ENCODE measurements at regions not wholly inside any gene's neighbourhood (a gene's known extent, or its start where the extent isn't known, plus 50 kb on each side); places are given as distances from the start of the nearest gene placed in this dataset.

DNA sequence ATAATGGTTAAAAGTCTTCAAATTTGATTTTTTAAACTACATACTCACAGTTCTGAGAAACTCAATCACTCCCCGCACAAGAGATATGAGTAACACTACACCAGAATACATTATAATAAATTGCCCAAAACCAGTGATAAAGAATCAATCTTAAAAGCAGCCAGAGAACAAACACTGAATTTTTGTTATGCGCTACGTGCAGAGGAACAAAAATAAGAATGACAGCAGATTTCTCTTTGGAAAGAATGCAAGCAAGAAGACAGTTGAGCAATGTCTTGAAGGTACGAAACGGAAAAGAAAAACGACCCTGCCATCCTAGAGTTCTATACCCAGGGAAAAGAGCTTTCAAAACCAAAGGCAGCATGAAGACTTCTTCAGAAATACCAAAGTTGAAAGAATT is 216.7 kb downstream of the TTLL2 start:
- H3K27ac ChIP-seq (ENCODE audit: extremely low read depth, low read depth, low read length), result no peak overlapping the region
- no peaks in the 10 kb centered on the region for H3K4me1 ChIP-seq (ENCODE audit: control insufficient read depth, insufficient read depth, low read length)
- ChIA-PET CTCF (no interaction called here), POLR2A (no interaction called here)
- no peak overlapping the region for H3K4me3 ChIP-seq (ENCODE audit: low read depth, low read length)
- H3K9me3 ChIP-seq (ENCODE audit: control insufficient read depth, insufficient read depth, low read depth, low read length), result no peaks in the 10 kb centered on the region
- no peaks in the 10 kb centered on the region for H3K36me3 ChIP-seq (ENCODE audit: control insufficient read depth in 2 of 2, insufficient read depth in 1 of 2, low read length in 2 of 2)
- TF ChIP-seq ZNF211 (tag by site-specific recombination; IDR thresholded peaks at IDR 0.05; ENCODE audit: low read depth) (no peak), ZNF623 (tag by site-specific recombination; IDR thresholded peaks at IDR 0.05) (no peak), SCRT2 (tag by site-specific recombination; IDR thresholded peaks at IDR 0.05) (no peak), ZNF600 (tag by site-specific recombination; IDR thresholded peaks at IDR 0.05) (no peak), ZSCAN16 (tag by site-specific recombination; IDR thresholded peaks at IDR 0.05) (no peak), ZNF394 (tag by site-specific recombination; IDR thresholded peaks at IDR 0.05; ENCODE audit: borderline replicate concordance) (no peak), ZNF391 (tag by site-specific recombination; IDR thresholded peaks at IDR 0.05; ENCODE audit: borderline replicate concordance, low read depth) (no peak), TRIM28 (IDR thresholded peaks at IDR 0.05; ENCODE audit: borderline replicate concordance, low read length) (peak; percentile 80; the same call in 1 of the 2 replicates), KLF16 (tag by site-specific recombination; IDR thresholded peaks at IDR 0.05) (no peak), GFI1B (tag by site-specific recombination; IDR thresholded peaks at IDR 0.05) (no peak), SETDB1 (IDR thresholded peaks at IDR 0.05; ENCODE audit: insufficient read length, low read length) (peak; percentile 53), ZNF350 (tag by site-specific recombination; IDR thresholded peaks at IDR 0.05) (no peak)
- TF ChIP-seq, protein P1, sequence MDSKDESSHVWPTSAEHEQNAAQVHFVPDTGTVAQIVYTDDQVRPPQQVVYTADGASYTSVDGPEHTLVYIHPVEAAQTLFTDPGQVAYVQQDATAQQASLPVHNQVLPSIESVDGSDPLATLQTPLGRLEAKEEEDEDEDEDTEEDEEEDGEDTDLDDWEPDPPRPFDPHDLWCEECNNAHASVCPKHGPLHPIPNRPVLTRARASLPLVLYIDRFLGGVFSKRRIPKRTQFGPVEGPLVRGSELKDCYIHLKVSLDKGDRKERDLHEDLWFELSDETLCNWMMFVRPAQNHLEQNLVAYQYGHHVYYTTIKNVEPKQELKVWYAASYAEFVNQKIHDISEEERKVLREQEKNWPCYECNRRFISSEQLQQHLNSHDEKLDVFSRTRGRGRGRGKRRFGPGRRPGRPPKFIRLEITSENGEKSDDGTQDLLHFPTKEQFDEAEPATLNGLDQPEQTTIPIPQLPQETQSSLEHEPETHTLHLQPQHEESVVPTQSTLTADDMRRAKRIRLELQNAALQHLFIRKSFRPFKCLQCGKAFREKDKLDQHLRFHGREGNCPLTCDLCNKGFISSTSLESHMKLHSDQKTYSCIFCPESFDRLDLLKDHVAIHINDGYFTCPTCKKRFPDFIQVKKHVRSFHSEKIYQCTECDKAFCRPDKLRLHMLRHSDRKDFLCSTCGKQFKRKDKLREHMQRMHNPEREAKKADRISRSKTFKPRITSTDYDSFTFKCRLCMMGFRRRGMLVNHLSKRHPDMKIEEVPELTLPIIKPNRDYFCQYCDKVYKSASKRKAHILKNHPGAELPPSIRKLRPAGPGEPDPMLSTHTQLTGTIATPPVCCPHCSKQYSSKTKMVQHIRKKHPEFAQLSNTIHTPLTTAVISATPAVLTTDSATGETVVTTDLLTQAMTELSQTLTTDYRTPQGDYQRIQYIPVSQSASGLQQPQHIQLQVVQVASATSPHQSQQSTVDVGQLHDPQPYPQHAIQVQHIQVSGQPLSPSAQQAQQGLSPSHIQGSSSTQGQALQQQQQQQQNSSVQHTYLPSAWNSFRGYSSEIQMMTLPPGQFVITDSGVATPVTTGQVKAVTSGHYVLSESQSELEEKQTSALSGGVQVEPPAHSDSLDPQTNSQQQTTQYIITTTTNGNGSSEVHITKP (tag by site-specific recombination; IDR thresholded peaks at IDR 0.05), result no peak
- TF ChIP-seq, protein P2, sequence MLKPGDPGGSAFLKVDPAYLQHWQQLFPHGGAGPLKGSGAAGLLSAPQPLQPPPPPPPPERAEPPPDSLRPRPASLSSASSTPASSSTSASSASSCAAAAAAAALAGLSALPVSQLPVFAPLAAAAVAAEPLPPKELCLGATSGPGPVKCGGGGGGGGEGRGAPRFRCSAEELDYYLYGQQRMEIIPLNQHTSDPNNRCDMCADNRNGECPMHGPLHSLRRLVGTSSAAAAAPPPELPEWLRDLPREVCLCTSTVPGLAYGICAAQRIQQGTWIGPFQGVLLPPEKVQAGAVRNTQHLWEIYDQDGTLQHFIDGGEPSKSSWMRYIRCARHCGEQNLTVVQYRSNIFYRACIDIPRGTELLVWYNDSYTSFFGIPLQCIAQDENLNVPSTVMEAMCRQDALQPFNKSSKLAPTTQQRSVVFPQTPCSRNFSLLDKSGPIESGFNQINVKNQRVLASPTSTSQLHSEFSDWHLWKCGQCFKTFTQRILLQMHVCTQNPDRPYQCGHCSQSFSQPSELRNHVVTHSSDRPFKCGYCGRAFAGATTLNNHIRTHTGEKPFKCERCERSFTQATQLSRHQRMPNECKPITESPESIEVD (tag by site-specific recombination; IDR thresholded peaks at IDR 0.05), result no peak

DNA sequence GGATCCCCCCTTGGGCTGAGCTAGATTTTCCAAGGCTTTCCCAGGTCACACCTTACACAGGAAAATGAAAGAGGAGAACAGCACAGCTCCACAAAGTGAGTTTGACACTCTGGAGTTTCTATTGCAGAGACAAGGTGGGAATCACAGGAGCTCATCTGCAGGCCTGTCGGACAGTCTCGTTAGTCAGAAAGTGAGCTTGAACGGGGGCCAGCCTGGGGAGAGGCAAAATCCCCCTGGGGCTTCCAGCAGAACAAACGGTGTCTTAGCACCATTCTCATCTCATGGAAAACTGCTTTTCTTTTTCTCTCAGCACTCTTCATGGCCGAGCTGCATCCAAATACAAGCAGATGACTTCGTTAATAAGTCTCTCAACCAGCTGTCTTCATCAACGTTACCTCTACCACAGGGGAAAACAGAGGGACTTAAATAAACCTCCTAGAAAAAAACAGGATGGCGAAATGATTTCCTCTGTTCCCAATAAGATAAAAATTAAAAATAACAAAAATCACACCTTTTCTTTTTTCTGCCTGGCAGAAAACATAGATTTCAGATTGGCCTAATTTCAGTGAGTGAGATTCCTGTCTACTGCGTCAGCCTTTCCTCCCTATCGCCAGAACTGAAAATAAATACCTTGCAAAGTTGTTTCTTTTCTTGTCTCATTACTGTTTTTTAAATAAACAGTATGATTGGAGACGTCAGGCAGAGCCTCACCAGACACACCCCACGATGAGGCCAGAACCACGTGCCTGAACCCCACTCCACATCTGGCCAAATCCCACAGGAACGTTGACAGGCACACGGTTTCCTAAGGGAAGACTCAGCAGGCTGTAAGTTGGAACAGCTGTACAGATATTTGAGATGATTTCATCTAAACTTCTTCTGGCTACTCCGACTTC is 219.0 kb downstream of the TTLL2 start:
- no peak for TF ChIP-seq ZSCAN30 (tag by site-specific recombination; IDR thresholded peaks at IDR 0.05)
- TF ChIP-seq, protein P3, sequence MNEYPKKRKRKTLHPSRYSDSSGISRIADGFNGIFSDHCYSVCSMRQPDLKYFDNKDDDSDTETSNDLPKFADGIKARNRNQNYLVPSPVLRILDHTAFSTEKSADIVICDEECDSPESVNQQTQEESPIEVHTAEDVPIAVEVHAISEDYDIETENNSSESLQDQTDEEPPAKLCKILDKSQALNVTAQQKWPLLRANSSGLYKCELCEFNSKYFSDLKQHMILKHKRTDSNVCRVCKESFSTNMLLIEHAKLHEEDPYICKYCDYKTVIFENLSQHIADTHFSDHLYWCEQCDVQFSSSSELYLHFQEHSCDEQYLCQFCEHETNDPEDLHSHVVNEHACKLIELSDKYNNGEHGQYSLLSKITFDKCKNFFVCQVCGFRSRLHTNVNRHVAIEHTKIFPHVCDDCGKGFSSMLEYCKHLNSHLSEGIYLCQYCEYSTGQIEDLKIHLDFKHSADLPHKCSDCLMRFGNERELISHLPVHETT (tag by site-specific recombination; IDR thresholded peaks at IDR 0.05), result no peak
- no peak for TF ChIP-seq ZNF791 (tag by site-specific recombination; IDR thresholded peaks at IDR 0.05)
- TF ChIP-seq, protein P4, sequence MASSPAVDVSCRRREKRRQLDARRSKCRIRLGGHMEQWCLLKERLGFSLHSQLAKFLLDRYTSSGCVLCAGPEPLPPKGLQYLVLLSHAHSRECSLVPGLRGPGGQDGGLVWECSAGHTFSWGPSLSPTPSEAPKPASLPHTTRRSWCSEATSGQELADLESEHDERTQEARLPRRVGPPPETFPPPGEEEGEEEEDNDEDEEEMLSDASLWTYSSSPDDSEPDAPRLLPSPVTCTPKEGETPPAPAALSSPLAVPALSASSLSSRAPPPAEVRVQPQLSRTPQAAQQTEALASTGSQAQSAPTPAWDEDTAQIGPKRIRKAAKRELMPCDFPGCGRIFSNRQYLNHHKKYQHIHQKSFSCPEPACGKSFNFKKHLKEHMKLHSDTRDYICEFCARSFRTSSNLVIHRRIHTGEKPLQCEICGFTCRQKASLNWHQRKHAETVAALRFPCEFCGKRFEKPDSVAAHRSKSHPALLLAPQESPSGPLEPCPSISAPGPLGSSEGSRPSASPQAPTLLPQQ (tag by site-specific recombination; IDR thresholded peaks at IDR 0.05), result no peak
- no peak for TF ChIP-seq ZNF133 (tag by site-specific recombination; IDR thresholded peaks at IDR 0.05)
- TF ChIP-seq, protein P5, sequence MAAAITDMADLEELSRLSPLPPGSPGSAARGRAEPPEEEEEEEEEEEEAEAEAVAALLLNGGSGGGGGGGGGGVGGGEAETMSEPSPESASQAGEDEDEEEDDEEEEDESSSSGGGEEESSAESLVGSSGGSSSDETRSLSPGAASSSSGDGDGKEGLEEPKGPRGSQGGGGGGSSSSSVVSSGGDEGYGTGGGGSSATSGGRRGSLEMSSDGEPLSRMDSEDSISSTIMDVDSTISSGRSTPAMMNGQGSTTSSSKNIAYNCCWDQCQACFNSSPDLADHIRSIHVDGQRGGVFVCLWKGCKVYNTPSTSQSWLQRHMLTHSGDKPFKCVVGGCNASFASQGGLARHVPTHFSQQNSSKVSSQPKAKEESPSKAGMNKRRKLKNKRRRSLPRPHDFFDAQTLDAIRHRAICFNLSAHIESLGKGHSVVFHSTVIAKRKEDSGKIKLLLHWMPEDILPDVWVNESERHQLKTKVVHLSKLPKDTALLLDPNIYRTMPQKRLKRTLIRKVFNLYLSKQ (tag by site-specific recombination; IDR thresholded peaks at IDR 0.05; ENCODE audit: borderline replicate concordance), result no peak
- TF ChIP-seq ZNF121 (tag by site-specific recombination; IDR thresholded peaks at IDR 0.05), result no peak
- TF ChIP-seq ZFP41 (tag by site-specific recombination; IDR thresholded peaks at IDR 0.05; ENCODE audit: borderline replicate concordance), result no peak
- TF ChIP-seq ZNF473 (tag by site-specific recombination; IDR thresholded peaks at IDR 0.05), result no peak
- no peak for TF ChIP-seq ZNF140 (tag by site-specific recombination; IDR thresholded peaks at IDR 0.05)
- Histone ChIP-seq H3K4me3 (ENCODE audit: low read depth, low read length) (no peak overlapping the region), H3K36me3 (ENCODE audit: control insufficient read depth in 2 of 2, insufficient read depth in 1 of 2, low read length in 2 of 2) (no peaks in the 10 kb centered on the region), H3K9me3 (ENCODE audit: control insufficient read depth, insufficient read depth, low read depth, low read length) (no peaks in the 10 kb centered on the region), H3K27ac (ENCODE audit: extremely low read depth, low read depth, low read length) (no peak overlapping the region), H3K4me1 (ENCODE audit: control insufficient read depth, insufficient read depth, low read length) (no peaks in the 10 kb centered on the region)
- ChIA-PET CTCF (interaction anchor here (0.6 to 0.8 kb wide), 2 partner anchors 9 to 613 kb away, joined by 3 read pairs; no protein-coding TSS in a partner anchor), POLR2A (interaction anchor here (0.7 kb wide), 1 partner anchor 39 kb away, joined by 4 read pairs; no protein-coding TSS in a partner anchor)

Measured in HEK293 (cell line).